Esophagus squamous epithelium (tissue), 5 donors: ENCODE measurements at regions not wholly inside any gene's neighbourhood (a gene's known extent, or its start where the extent isn't known, plus 50 kb on each side); places are given as distances from the start of the nearest gene placed in this dataset.
A peak's percentile ranks its signal among the peaks of the same experiment; 100 is the strongest.

Experiments
- DNase-seq: peaks from one replicate; lab custom pipeline; 2025; lab: John Stamatoyannopoulos, UW
- H3K27ac ChIP-seq, 4 donors: fragments of 200-600 bp; sonication (generic); one replicate each; pipeline ENCODE4 v1.5.1; 2016 to 2019; ENCODE audit warnings: mild to moderate bottlenecking in 1 of 4
- H3K27me3 ChIP-seq, 4 donors: fragments of 200-600 bp; sonication (generic); 1 replicate in 3 of 4; 2 replicates in 1 of 4; pipeline versions ENCODE4 v1.5.1 to v1.6.0; 2017 to 2021; ENCODE audit warnings: antibody characterized with exemption in 1 of 4
- H3K36me3 ChIP-seq, 3 donors: fragments of 200-600 bp; sonication (generic); one replicate each; pipeline ENCODE4 v1.5.1; 2016 to 2019
- H3K4me1 ChIP-seq, 3 donors: fragments of 200-600 bp; sonication (generic); one replicate each; pipeline ENCODE4 v1.5.1; 2017 to 2019
- H3K4me3 ChIP-seq, 4 donors: fragments of 200-600 bp; sonication (generic); 1 replicate in 3 of 4; 2 replicates in 1 of 4; pipeline ENCODE4 v1.5.1; 2016 to 2019; ENCODE audit warnings: mild to moderate bottlenecking in 2 of 4, moderate library complexity in 1 of 4
- H3K9me3 ChIP-seq, 3 donors: fragments of 200-600 bp; sonication (generic); one replicate each; pipeline ENCODE4 v1.5.1; 2016 to 2019
- CTCF ChIP-seq, 6 experiments: fragments of 450-650 bp in 4 of 6; fragments of 200-600 bp in 2 of 6; sonication (generic) in 2 of 6; IDR thresholded peaks; one replicate each; pipeline ENCODE4 v1.5.1; 2016 to 2019; ENCODE audit warnings: antibody characterized with exemption in 6 of 6, mild to moderate bottlenecking in 4 of 6, moderate library complexity in 4 of 6
- POLR2A ChIP-seq, 4 donors: fragments of 450-650 bp; IDR thresholded peaks; one replicate each; pipeline ENCODE4 v1.6.1; 2017; ENCODE audit warnings: antibody characterized with exemption in 4 of 4, mild to moderate bottlenecking in 4 of 4, moderate library complexity in 3 of 4
- WGBS, 2 donors: methylation state at CpG; one replicate each; pipeline ENCODE4 v1.1.5; 2018; 5-methylcytosine and 5-hydroxymethylcytosine counted together
- intact Hi-C: fragments of 100-400 bp; cut with DNase I; formaldehyde crosslinking; loops from one replicate; pipeline ENCODE4 v1.15.0; 2022
- donor health status: DM: yes; HTN: yes; CAD: no.

- no peaks in the 10 kb centered on the region for H3K27me3 ChIP-seq
- H3K4me1 ChIP-seq: no peaks in the 10 kb centered on the region
- TF ChIP-seq POLR2A (IDR thresholded peaks at IDR 0.05): no peak
- no peak for TF ChIP-seq CTCF (IDR thresholded peaks at IDR 0.05)
- 73 to 75% methylated on average over 6 to 8 of the region's 9 CpGs for WGBS, 2 donors
- peaks cover 4 to 93% (median 4%) of the 10 kb centered on the region in 3 donors for H3K36me3 ChIP-seq
- no peak overlapping the region for H3K27ac ChIP-seq
- DNase-seq: no peak
- H3K9me3 ChIP-seq: no peaks in the 10 kb centered on the region
- intact Hi-C loops: no loop called here
- H3K4me3 ChIP-seq: no peak overlapping the region
These were observed 67.0 kb downstream of the DNAAF9 start for GRCh38 chr20:3340443-3340842.

GRCh38 chr20:3339571-3339970, 67.9 kb downstream of the DNAAF9 start:
- TF ChIP-seq POLR2A (IDR thresholded peaks at IDR 0.05) (no peak), CTCF (IDR thresholded peaks at IDR 0.05) (no peak)
- intact Hi-C loops: no loop called here
- no peak for DNase-seq
- H3K36me3 ChIP-seq: peaks cover 4 to 93% (median 4%) of the 10 kb centered on the region in 3 donors
- H3K27ac ChIP-seq: no peak overlapping the region
- H3K27me3 ChIP-seq: no peaks in the 10 kb centered on the region
- no peaks in the 10 kb centered on the region for H3K9me3 ChIP-seq
- no peak overlapping the region for H3K4me3 ChIP-seq
- no peaks in the 10 kb centered on the region for H3K4me1 ChIP-seq
- WGBS, 2 donors: 87 to 100% methylated on average over 1 of the region's 1 CpG

- TF ChIP-seq CTCF (IDR thresholded peaks at IDR 0.05): no peak
- no peak for TF ChIP-seq POLR2A (IDR thresholded peaks at IDR 0.05)
- DNase-seq: no peak
- peaks cover 4 to 96% (median 4%) of the 10 kb centered on the region in 3 donors for H3K36me3 ChIP-seq
- intact Hi-C loops: no loop called here
- no peaks in the 10 kb centered on the region for H3K9me3 ChIP-seq
- WGBS, 2 donors: 23 to 39% methylated on average over 1 of the region's 1 CpG
- H3K27me3 ChIP-seq: no peaks in the 10 kb centered on the region
- H3K27ac ChIP-seq: no peak overlapping the region
- no peaks in the 10 kb centered on the region for H3K4me1 ChIP-seq
- no peak overlapping the region for H3K4me3 ChIP-seq
These were observed 68.4 kb downstream of the DNAAF9 start for GRCh38 chr20:3339076-3339475.

- H3K27me3 ChIP-seq: no peaks in the 10 kb centered on the region
- intact Hi-C loops: no loop called here
- WGBS, 2 donors: 89 to 90% methylated on average over 8 of the region's 8 CpGs
- H3K27ac ChIP-seq: no peak overlapping the region
- H3K4me1 ChIP-seq: no peaks in the 10 kb centered on the region
- TF ChIP-seq CTCF (IDR thresholded peaks at IDR 0.05) (no peak), POLR2A (IDR thresholded peaks at IDR 0.05) (no peak)
- DNase-seq: no peak
- no peaks in the 10 kb centered on the region for H3K9me3 ChIP-seq
- peaks cover 0 to 95% (median 7%) of the 10 kb centered on the region in 3 donors for H3K36me3 ChIP-seq
- H3K4me3 ChIP-seq: no peak overlapping the region
These were observed 73.1 kb downstream of the DNAAF9 start for GRCh38 chr20:3334156-3334943.

GRCh38 chr20:3330046-3330741, 77.3 kb downstream of the DNAAF9 start:
- peak in 1 of 6 experiments; percentile 25 for TF ChIP-seq CTCF (IDR thresholded peaks at IDR 0.05)
- no peak for TF ChIP-seq POLR2A (IDR thresholded peaks at IDR 0.05)
- Histone ChIP-seq H3K27ac (no peak overlapping the region), H3K4me3 (no peak overlapping the region), H3K4me1 (peaks cover 0 to 23% (median 10%) of the 10 kb centered on the region in 3 donors), H3K9me3 (no peaks in the 10 kb centered on the region), H3K36me3 (peaks cover 0 to 91% (median 3%) of the 10 kb centered on the region in 3 donors), H3K27me3 (no peaks in the 10 kb centered on the region)
- intact Hi-C loops: no loop called here
- DNase-seq: no peak
- 58 to 73% methylated on average over 3 to 4 of the region's 4 CpGs for WGBS, 2 donors
